GM12878 (cell line): ENCODE measurements at regions not wholly inside any gene's neighbourhood (a gene's known extent, or its start where the extent isn't known, plus 50 kb on each side); places are given as distances from the start of the nearest gene placed in this dataset.

Source experiments
- ATAC-seq: fragments of 200-7000 bp; cut with Tn5 transposase; 3 replicates; pipeline ENCODE4 v1.9.1; 2020; ENCODE audit warnings: mild to moderate bottlenecking, moderate library complexity
- BruUV-seq: library from RNA; stranded (reverse); fragments of 400-500 nt; replicated peaks from 2 replicates; lab custom pipeline; 2021; lab: Mats Ljungman, UMichigan
- CTCF ChIA-PET: fragments of 300-600 bp; sonication (Branson Sonifier 250); formaldehyde crosslinking; extraction: SDS; loops from one replicate; lab custom pipeline; 2021; ENCODE audit warnings: inconsistent platforms; lab: Yijun Ruan, JAX
- POLR2A ChIA-PET: fragments of 350-600 bp; formaldehyde crosslinking; extraction: SDS; loops from one replicate; lab custom pipeline; 2021; ENCODE audit warnings: inconsistent platforms; lab: Charles Lee
- RAD21 ChIA-PET: fragments of 300-600 bp; sonication (Branson Sonifier 250); formaldehyde crosslinking; loops from one replicate; lab custom pipeline; 2023; ENCODE audit warnings: antibody characterized with exemption; ENCODE audit not compliant: unreplicated experiment; lab: Charles Lee
- SMC1A ChIA-PET: fragments of 300-600 bp; sonication (Branson Sonifier 250); formaldehyde crosslinking; loops from one replicate; lab custom pipeline; 2023; ENCODE audit not compliant: unreplicated experiment, uncharacterized antibody; lab: Charles Lee
- DNase-seq: peaks from one replicate; pipeline ENCODE4 v3.0.0-alpha.2; 2011; ENCODE audit warnings: low read depth, low spot score
- FAIRE-seq: peaks from 3 replicates; lab custom pipeline; 2011; peaks lifted over from hg19 to GRCh38; lab: Jason Lieb, UNC
- H2AFZ ChIP-seq: 2 replicates; pipeline ENCODE4 v1.6.0; 2011; ENCODE audit warnings: low read depth, low read length, control low read depth; ENCODE audit not compliant: control insufficient read depth
- H3K27ac ChIP-seq: 2 replicates; pipeline ENCODE4 v1.5.1; 2011; ENCODE audit warnings: control low read depth; ENCODE audit not compliant: control insufficient read depth, insufficient read depth
- H3K27me3 ChIP-seq, 2 experiments: replicated peaks in 1 of 2; 2 replicates each; pipeline versions ENCODE4 v1.6.0 to v1.6.1; 2011; ENCODE audit warnings: low read length in 1 of 2; ENCODE audit not compliant: control insufficient read depth in 2 of 2, insufficient read depth in 2 of 2
- H3K36me3 ChIP-seq, 2 experiments: 2 replicates each; pipeline ENCODE4 v1.5.1; 2011; ENCODE audit warnings: low read length in 1 of 2; ENCODE audit not compliant: control insufficient read depth in 2 of 2, insufficient read depth in 2 of 2
- H3K4me1 ChIP-seq: 2 replicates; pipeline ENCODE4 v1.6.1; 2011; ENCODE audit warnings: mild to moderate bottlenecking, low read length, moderate library complexity, mixed read lengths; ENCODE audit not compliant: control insufficient read depth, insufficient read depth
- H3K4me2 ChIP-seq: 2 replicates; pipeline ENCODE4 v1.6.0; 2011; ENCODE audit warnings: control low read depth; ENCODE audit not compliant: control insufficient read depth, insufficient read depth
- H3K4me3 ChIP-seq: fragments of 200-600 bp; sonication (generic); 2 replicates; pipeline ENCODE4 v1.5.1; 2016
- H3K79me2 ChIP-seq: 2 replicates; pipeline ENCODE4 v1.6.0; 2011; ENCODE audit warnings: low read length; ENCODE audit not compliant: control insufficient read depth, insufficient read depth
- H3K9ac ChIP-seq: 2 replicates; pipeline ENCODE4 v1.8.0; 2011; ENCODE audit warnings: low read length, control low read depth, mixed read lengths; ENCODE audit not compliant: control insufficient read depth, insufficient read depth
- H3K9me3 ChIP-seq: replicated peaks from 3 replicates; pipeline ENCODE4 v1.5.1; 2011; ENCODE audit warnings: mild to moderate bottlenecking, low read length; ENCODE audit not compliant: control insufficient read depth, insufficient read depth
- H4K20me1 ChIP-seq: 2 replicates; pipeline ENCODE4 v1.6.0; 2011; ENCODE audit not compliant: control insufficient read depth, insufficient read depth
- ATF3 ChIP-seq: IDR thresholded peaks from 2 replicates; pipeline ENCODE4 v1.6.1; 2011; ENCODE audit warnings: low read depth, mild to moderate bottlenecking, low read length, moderate library complexity, borderline replicate concordance; ENCODE audit errors: extremely low read depth
- BACH1 ChIP-seq: fragments of 450-650 bp; IDR thresholded peaks from 2 replicates; pipeline ENCODE4 v1.6.1; 2017; ENCODE audit warnings: mild to moderate bottlenecking, borderline replicate concordance
- CREB1 ChIP-seq: IDR thresholded peaks from 2 replicates; pipeline ENCODE4 v1.6.1; 2012; ENCODE audit warnings: low read depth, mild to moderate bottlenecking, inconsistent platforms
- IKZF2 ChIP-seq, 2 experiments: fragments of 450-650 bp; IDR thresholded peaks; 2 replicates each; pipeline ENCODE4 v1.6.1; 2017; ENCODE audit warnings: mild to moderate bottlenecking in 2 of 2, moderate library complexity in 2 of 2
- MEF2A ChIP-seq: IDR thresholded peaks from 2 replicates; pipeline ENCODE4 v1.6.1; 2011; ENCODE audit warnings: low read depth, mild to moderate bottlenecking, low read length, moderate library complexity; ENCODE audit not compliant: insufficient read depth
- MTA3 ChIP-seq: IDR thresholded peaks from 2 replicates; pipeline ENCODE4 v1.6.1; 2012; ENCODE audit warnings: low read length, inconsistent platforms, borderline replicate concordance
- POLR2AphosphoS5 ChIP-seq: IDR thresholded peaks from 2 replicates; pipeline ENCODE4 v1.6.1; 2011; ENCODE audit warnings: mild to moderate bottlenecking, low read length, inconsistent platforms
- SPI1 ChIP-seq: IDR thresholded peaks from 2 replicates; pipeline ENCODE4 v1.6.1; 2011; ENCODE audit warnings: low read depth, mild to moderate bottlenecking, low read length, moderate library complexity, borderline replicate concordance; ENCODE audit not compliant: insufficient read depth
- WGBS: methylation state at CpG from one replicate; pipeline ENCODE4 v1.1.6; 2016; ENCODE audit warnings: low lambda C conversion rate; ENCODE audit not compliant: insufficient replicate concordance, insufficient coverage; ENCODE audit errors: missing lambda C conversion rate; 5-methylcytosine and 5-hydroxymethylcytosine counted together
- in situ Hi-C: fragments of 300-500 bp; cut with MboI; formaldehyde crosslinking; loops from 9 replicates; pipeline ENCODE4 v1.14.3; 2018; ENCODE audit warnings: mixed read lengths
- intact Hi-C: fragments of 100-400 bp; cut with micrococcal nuclease; formaldehyde crosslinking; loops from one replicate; pipeline ENCODE4 v1.14.2; 2022; ENCODE audit not compliant: unreplicated experiment

GRCh38 chr18:78768221-78768620 lies 211.4 kb upstream of the SALL3 start:
- intact Hi-C loops: no loop called here
- BruUV-seq: no TSS peak
- no peaks in the 10 kb centered on the region for H3K4me1 ChIP-seq
- H3K27ac ChIP-seq: no peak overlapping the region
- RAD21 ChIA-PET: no interaction called here
- H3K9me3 ChIP-seq: no peaks in the 10 kb centered on the region
- FAIRE-seq (no peak), DNase-seq (no peak), ATAC-seq (no peak)
- H3K4me2 ChIP-seq: no peak overlapping the region
- SMC1A ChIA-PET: no interaction called here
- no peaks in the 10 kb centered on the region for H4K20me1 ChIP-seq
- in situ Hi-C loops: no loop called here
- POLR2A ChIA-PET: no interaction called here
- H3K79me2 ChIP-seq: no peaks in the 10 kb centered on the region
- TF ChIP-seq POLR2AphosphoS5 (no peak), MEF2A (no peak), CREB1 (no peak), BACH1 (no peak), ATF3 (no peak), MTA3 (no peak), IKZF2 (IDR thresholded peaks at IDR 0.05) (no peak), SPI1 (no peak)
- H3K36me3 ChIP-seq: no peaks in the 10 kb centered on the region
- H3K9ac ChIP-seq: no peak overlapping the region
- no peak overlapping the region for H2AFZ ChIP-seq
- CTCF ChIA-PET: no interaction called here
- WGBS: 58% methylated on average over 13 of the region's 13 CpGs
- H3K27me3 ChIP-seq: no peaks in the 10 kb centered on the region
- no peak overlapping the region for H3K4me3 ChIP-seq
